SH-SY5Y (cell line): ENCODE measurements at regions not wholly inside any gene's neighbourhood (a gene's known extent, or its start where the extent isn't known, plus 50 kb on each side); places are given as distances from the start of the nearest gene placed in this dataset.

Experiments
- GATA2 ChIP-seq: IDR thresholded peaks from 2 replicates; pipeline ENCODE4 v1.6.1; 2011; ENCODE audit warnings: mild to moderate bottlenecking, low read depth, low read length
- GATA3 ChIP-seq: IDR thresholded peaks from 2 replicates; pipeline ENCODE4 v1.6.1; 2011; ENCODE audit warnings: low read depth, mild to moderate bottlenecking, low read length, moderate library complexity

- TF ChIP-seq GATA2 (no peak), GATA3 (no peak)
These were observed 237.4 kb downstream of the RNF144A start for GRCh38 chr2:7154656-7155055.
